Hepatocyte (in vitro differentiated cells): ENCODE measurements at regions not wholly inside any gene's neighbourhood (a gene's known extent, or its start where the extent isn't known, plus 50 kb on each side); places are given as distances from the start of the nearest gene placed in this dataset.

Source experiments
- CTCF ChIP-seq: fragments of 200-600 bp; sonication (generic); IDR thresholded peaks from 2 replicates; pipeline ENCODE4 v1.5.1; 2016; ENCODE audit warnings: antibody characterized with exemption, mild to moderate bottlenecking; ENCODE audit not compliant: poor library complexity
- EZH2 ChIP-seq: fragments of 200-600 bp; sonication (generic); IDR thresholded peaks from 2 replicates; pipeline ENCODE4 v1.6.1; 2016; ENCODE audit warnings: antibody characterized with exemption, mild to moderate bottlenecking, borderline replicate concordance

DNA sequence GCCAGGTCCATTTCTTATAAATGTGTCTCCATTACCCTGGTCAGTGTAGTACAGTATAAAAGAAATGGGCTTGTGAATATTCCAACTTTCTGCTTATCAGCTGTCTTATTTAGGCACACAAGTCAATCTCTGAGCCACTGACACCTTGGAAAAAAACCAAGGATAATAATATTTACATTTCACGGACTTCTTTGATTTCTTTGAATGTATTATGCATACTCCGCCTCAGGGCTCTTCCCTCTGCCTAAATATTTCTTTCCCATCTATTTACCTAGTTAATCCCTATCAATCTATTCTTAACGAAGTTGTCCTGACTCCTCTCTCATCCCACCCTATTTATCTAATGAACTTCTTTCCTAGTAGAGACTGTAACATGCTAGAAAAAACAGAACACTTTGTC lies 253.8 kb downstream of the CRPPA start:
- TF ChIP-seq CTCF (no peak), EZH2 (no peak)
